ENCODE measurements at regions not wholly inside any gene's neighbourhood (a gene's known extent, or its start where the extent isn't known, plus 50 kb on each side); places are given as distances from the start of the nearest gene placed in this dataset.

- Histone ChIP-seq H3K9me3 (ENCODE audit: low read depth, low read length, poor library complexity, severe bottlenecking) (no peaks in the 10 kb centered on the region), H3K27ac (ENCODE audit: low read depth, low read length, poor library complexity, severe bottlenecking) (no peak overlapping the region), H3K27me3 (replicated peaks; ENCODE audit: insufficient read depth, low read depth, low read length, poor library complexity) (no peaks in the 10 kb centered on the region), H3K4me3 (ENCODE audit: low read depth, low read length, poor library complexity, severe bottlenecking) (no peak overlapping the region), H3K4me1 (ENCODE audit: insufficient read depth, low read length, poor library complexity, severe bottlenecking) (peaks cover 9% of the 10 kb centered on the region), H3K36me3 (ENCODE audit: insufficient read depth, low read length, poor library complexity, severe bottlenecking) (no peaks in the 10 kb centered on the region)
- TF ChIP-seq EZH2 (IDR thresholded peaks at IDR 0.05; ENCODE audit: borderline replicate concordance, low read depth, low read length, poor library complexity, severe bottlenecking) (no peak), CTCF (conservative IDR thresholded peaks at IDR 0.05; ENCODE audit: low read depth, low read length) (no peak)
- intact Hi-C loops (cut with micrococcal nuclease; ENCODE audit: unreplicated experiment): no loop called here
- ChIA-PET POLR2A (ENCODE audit: low non-redundant PET) (no interaction called here), CTCF (no interaction called here)
- no TSS peak for BruUV-seq (replicated peaks)
- no peak for DNase-seq (ENCODE audit: low spot score)
These were observed 74.7 kb upstream of the COL5A1 start for GRCh38 chr9:134566936-134567335.

- Histone ChIP-seq H3K27me3 (replicated peaks; ENCODE audit: insufficient read depth, low read depth, low read length, poor library complexity) (no peaks in the 10 kb centered on the region), H3K4me3 (ENCODE audit: low read depth, low read length, poor library complexity, severe bottlenecking) (no peak overlapping the region), H3K4me1 (ENCODE audit: insufficient read depth, low read length, poor library complexity, severe bottlenecking) (peaks cover 9% of the 10 kb centered on the region), H3K27ac (ENCODE audit: low read depth, low read length, poor library complexity, severe bottlenecking) (no peak overlapping the region), H3K9me3 (ENCODE audit: low read depth, low read length, poor library complexity, severe bottlenecking) (no peaks in the 10 kb centered on the region), H3K36me3 (ENCODE audit: insufficient read depth, low read length, poor library complexity, severe bottlenecking) (no peaks in the 10 kb centered on the region)
- no TSS peak for BruUV-seq (replicated peaks)
- CTCF ChIA-PET: no interaction called here
- no peak for DNase-seq (ENCODE audit: low spot score)
- POLR2A ChIA-PET (ENCODE audit: low non-redundant PET): no interaction called here
- intact Hi-C loops (cut with micrococcal nuclease; ENCODE audit: unreplicated experiment): no loop called here
- TF ChIP-seq CTCF (conservative IDR thresholded peaks at IDR 0.05; ENCODE audit: low read depth, low read length) (no peak), EZH2 (IDR thresholded peaks at IDR 0.05; ENCODE audit: borderline replicate concordance, low read depth, low read length, poor library complexity, severe bottlenecking) (no peak)
These were observed 73.5 kb upstream of the COL5A1 start for GRCh38 chr9:134568116-134568515.

GRCh38 chr9:134568811-134569210 lies 72.8 kb upstream of the COL5A1 start:
- Histone ChIP-seq H3K4me1 (ENCODE audit: insufficient read depth, low read length, poor library complexity, severe bottlenecking) (peaks cover 9% of the 10 kb centered on the region), H3K36me3 (ENCODE audit: insufficient read depth, low read length, poor library complexity, severe bottlenecking) (no peaks in the 10 kb centered on the region), H3K4me3 (ENCODE audit: low read depth, low read length, poor library complexity, severe bottlenecking) (no peak overlapping the region), H3K27me3 (replicated peaks; ENCODE audit: insufficient read depth, low read depth, low read length, poor library complexity) (no peaks in the 10 kb centered on the region), H3K9me3 (ENCODE audit: low read depth, low read length, poor library complexity, severe bottlenecking) (no peaks in the 10 kb centered on the region), H3K27ac (ENCODE audit: low read depth, low read length, poor library complexity, severe bottlenecking) (no peak overlapping the region)
- TF ChIP-seq CTCF (conservative IDR thresholded peaks at IDR 0.05; ENCODE audit: low read depth, low read length): no peak
- TF ChIP-seq EZH2 (IDR thresholded peaks at IDR 0.05; ENCODE audit: borderline replicate concordance, low read depth, low read length, poor library complexity, severe bottlenecking): no peak
- ChIA-PET CTCF (no interaction called here), POLR2A (ENCODE audit: low non-redundant PET) (no interaction called here)
- DNase-seq (ENCODE audit: low spot score): no peak
- intact Hi-C loops (cut with micrococcal nuclease; ENCODE audit: unreplicated experiment): no loop called here
- BruUV-seq (replicated peaks): no TSS peak
